Caco-2 (cell line): ENCODE measurements at regions not wholly inside any gene's neighbourhood (a gene's known extent, or its start where the extent isn't known, plus 50 kb on each side); places are given as distances from the start of the nearest gene placed in this dataset.

ENCODE experiments used
- BruUV-seq: library from RNA; stranded (reverse); fragments of 400-500 nt; replicated peaks from 2 replicates; lab custom pipeline; 2021; lab: Mats Ljungman, UMichigan
- CTCF ChIA-PET: fragments of 300-600 bp; sonication (Branson Sonifier 250); formaldehyde crosslinking; loops from one replicate; lab custom pipeline; 2022; ENCODE audit warnings: antibody characterized with exemption; lab: Charles Lee
- POLR2A ChIA-PET: fragments of 300-600 bp; sonication (Branson Sonifier 250); formaldehyde crosslinking; loops from one replicate; lab custom pipeline; 2022; ENCODE audit warnings: antibody characterized with exemption; lab: Charles Lee
- DNase-seq, 2 experiments: peaks; one replicate each; pipeline versions ENCODE4 v3.0.0 to v3.0.0-alpha.2; 2020 to 2022
- H3K27me3 ChIP-seq: replicated peaks from 2 replicates; pipeline ENCODE4 v1.6.0; 2011; ENCODE audit warnings: low read length; ENCODE audit not compliant: control insufficient read depth, insufficient read depth
- H3K36me3 ChIP-seq: 2 replicates; pipeline ENCODE4 v1.5.1; 2011; ENCODE audit warnings: low read length; ENCODE audit not compliant: control insufficient read depth, insufficient read depth
- H3K4me1 ChIP-seq: fragments of 250-450 bp; sonication (Bioruptor Pico); 2 replicates; pipeline ENCODE4 v1.5.1; 2020; ENCODE audit warnings: mild to moderate bottlenecking
- H3K4me3 ChIP-seq: 2 replicates; pipeline ENCODE4 v1.5.1; 2011; ENCODE audit warnings: low read depth, mild to moderate bottlenecking, control low read depth, low read length
- H3K9me3 ChIP-seq: fragments of 250-450 bp; sonication (Bioruptor Pico); 2 replicates; pipeline ENCODE4 v1.5.1; 2020; ENCODE audit warnings: mild to moderate bottlenecking, moderate library complexity
- H3K27ac Mint-ChIP-seq: one replicate; pipeline ENCODE4 v1.8.0; 2022; ENCODE audit warnings: mixed read lengths; ENCODE audit not compliant: unreplicated experiment
- H3K27me3 Mint-ChIP-seq: one replicate; pipeline ENCODE4 v1.8.0; 2022; ENCODE audit warnings: mixed read lengths; ENCODE audit not compliant: insufficient read depth, unreplicated experiment
- H3K36me3 Mint-ChIP-seq: one replicate; pipeline ENCODE4 v1.8.0; 2022; ENCODE audit warnings: mild to moderate bottlenecking, mixed read lengths; ENCODE audit not compliant: insufficient read depth, unreplicated experiment
- H3K4me1 Mint-ChIP-seq: one replicate; pipeline ENCODE4 v1.8.0; 2022; ENCODE audit warnings: low read depth, mixed read lengths; ENCODE audit not compliant: unreplicated experiment
- H3K4me3 Mint-ChIP-seq: one replicate; pipeline ENCODE4 v1.8.0; 2022; ENCODE audit warnings: mild to moderate bottlenecking, moderate library complexity, mixed read lengths; ENCODE audit not compliant: unreplicated experiment
- H3K9me3 Mint-ChIP-seq: one replicate; pipeline ENCODE4 v1.8.0; 2022; ENCODE audit warnings: mixed read lengths; ENCODE audit not compliant: unreplicated experiment
- CTCF ChIP-seq, 2 experiments: fragments of 200-600 bp in 1 of 2; IDR thresholded peaks; 1 replicate in 1 of 2; 2 replicates in 1 of 2; pipeline versions ENCODE4 v1.5.1 to v1.8.0; 2011 to 2022; ENCODE audit warnings: antibody characterized with exemption in 1 of 2, control low read depth in 1 of 2, inconsistent platforms in 1 of 2, low read depth in 1 of 2, low read length in 1 of 2, mild to moderate bottlenecking in 1 of 2, moderate library complexity in 1 of 2; ENCODE audit not compliant: insufficient read depth in 1 of 2, severe bottlenecking in 1 of 2, unreplicated experiment in 1 of 2
- intact Hi-C: fragments of 100-400 bp; cut with micrococcal nuclease; formaldehyde crosslinking; loops from one replicate; pipeline ENCODE4 v1.10.0; 2022; ENCODE audit not compliant: unreplicated experiment

- Histone ChIP-seq H3K4me3 (no peak overlapping the region), H3K27me3 (no peaks in the 10 kb centered on the region), H3K36me3 (no peaks in the 10 kb centered on the region), H3K4me1 (no peaks in the 10 kb centered on the region), H3K9me3 (no peaks in the 10 kb centered on the region)
- DNase-seq, result no peak
- H3K27ac Mint-ChIP-seq, result no peak overlapping the region
- H3K4me3 Mint-ChIP-seq, result no peak overlapping the region
- no peak for TF ChIP-seq CTCF (IDR thresholded peaks at IDR 0.05; ENCODE audit: insufficient read depth in 1 of 2, low read depth in 1 of 2, low read length in 1 of 2, severe bottlenecking in 1 of 2, unreplicated experiment in 1 of 2)
- H3K4me1 Mint-ChIP-seq, result no peaks in the 10 kb centered on the region
- H3K9me3 Mint-ChIP-seq, result no peaks in the 10 kb centered on the region
- H3K36me3 Mint-ChIP-seq, result no peaks in the 10 kb centered on the region
- ChIA-PET POLR2A (no interaction called here), CTCF (no interaction called here)
- intact Hi-C loops, result no loop called here
- H3K27me3 Mint-ChIP-seq, result peaks cover 10% of the 10 kb centered on the region
- BruUV-seq, result no TSS peak
Observed at GRCh38 chr5:107146901-107147300, 523.8 kb downstream of the EFNA5 start.

DNA sequence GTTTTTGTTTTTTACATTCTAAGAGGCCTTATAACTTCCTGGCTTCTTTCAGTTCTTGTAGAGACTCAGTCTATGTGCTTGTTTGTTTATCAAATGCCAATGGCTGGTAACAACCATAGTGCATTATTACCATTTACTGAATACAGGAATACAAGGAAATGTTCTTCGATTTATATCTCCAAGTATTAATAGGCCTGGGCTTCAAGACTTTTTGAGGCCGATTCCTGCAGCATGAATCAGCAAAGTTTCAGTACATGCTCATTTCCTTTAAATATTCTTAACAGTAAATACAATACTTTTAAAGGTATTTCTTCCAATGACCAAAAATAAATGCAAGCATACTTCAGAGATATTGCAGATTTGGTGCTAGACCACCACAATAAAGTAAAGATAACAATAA lies 535.3 kb downstream of the EFNA5 start:
- CTCF ChIA-PET, result no interaction called here
- Histone ChIP-seq H3K4me3 (no peak overlapping the region), H3K27me3 (no peaks in the 10 kb centered on the region), H3K4me1 (no peaks in the 10 kb centered on the region), H3K36me3 (no peaks in the 10 kb centered on the region), H3K9me3 (peaks cover 8% of the 10 kb centered on the region)
- H3K4me3 Mint-ChIP-seq, result no peak overlapping the region
- intact Hi-C loops, result no loop called here
- BruUV-seq, result no TSS peak
- peaks cover 4% of the 10 kb centered on the region for H3K9me3 Mint-ChIP-seq
- no peak for TF ChIP-seq CTCF (IDR thresholded peaks at IDR 0.05; ENCODE audit: insufficient read depth in 1 of 2, low read depth in 1 of 2, low read length in 1 of 2, severe bottlenecking in 1 of 2, unreplicated experiment in 1 of 2)
- no peaks in the 10 kb centered on the region for H3K27me3 Mint-ChIP-seq
- H3K4me1 Mint-ChIP-seq, result no peaks in the 10 kb centered on the region
- H3K36me3 Mint-ChIP-seq, result no peaks in the 10 kb centered on the region
- POLR2A ChIA-PET, result no interaction called here
- H3K27ac Mint-ChIP-seq, result no peak overlapping the region
- DNase-seq, result no peak

DNA sequence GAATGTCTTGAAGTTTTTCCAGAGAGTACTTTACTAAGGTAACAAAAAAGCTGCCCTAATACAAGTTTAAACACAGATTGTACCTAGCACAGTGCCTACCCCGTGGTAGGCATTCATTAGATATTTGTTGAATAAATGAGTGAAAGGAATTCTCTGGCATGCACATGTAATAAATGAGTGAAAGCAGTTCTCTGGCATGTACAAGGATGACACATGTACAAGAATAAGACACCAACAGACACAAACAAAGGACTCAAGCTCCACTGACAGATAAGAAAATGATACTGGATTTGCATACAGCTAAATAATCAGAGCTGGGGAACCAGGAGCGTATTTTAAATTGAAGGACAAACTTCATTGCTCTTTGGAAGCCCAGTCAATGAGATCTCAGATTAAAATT lies 535.8 kb downstream of the EFNA5 start:
- no TSS peak for BruUV-seq
- Histone ChIP-seq H3K36me3 (no peaks in the 10 kb centered on the region), H3K4me1 (no peaks in the 10 kb centered on the region), H3K4me3 (no peak overlapping the region), H3K9me3 (peaks cover 7% of the 10 kb centered on the region), H3K27me3 (no peaks in the 10 kb centered on the region)
- intact Hi-C loops, result no loop called here
- no peaks in the 10 kb centered on the region for H3K4me1 Mint-ChIP-seq
- POLR2A ChIA-PET, result no interaction called here
- DNase-seq, result no peak
- no peaks in the 10 kb centered on the region for H3K36me3 Mint-ChIP-seq
- no peak for TF ChIP-seq CTCF (IDR thresholded peaks at IDR 0.05; ENCODE audit: insufficient read depth in 1 of 2, low read depth in 1 of 2, low read length in 1 of 2, severe bottlenecking in 1 of 2, unreplicated experiment in 1 of 2)
- H3K27me3 Mint-ChIP-seq, result no peaks in the 10 kb centered on the region
- H3K27ac Mint-ChIP-seq, result no peak overlapping the region
- H3K4me3 Mint-ChIP-seq, result no peak overlapping the region
- CTCF ChIA-PET, result no interaction called here
- no peaks in the 10 kb centered on the region for H3K9me3 Mint-ChIP-seq
